ENCODE measurements at regions not wholly inside any gene's neighbourhood (a gene's known extent, or its start where the extent isn't known, plus 50 kb on each side); places are given as distances from the start of the nearest gene placed in this dataset.

DNA sequence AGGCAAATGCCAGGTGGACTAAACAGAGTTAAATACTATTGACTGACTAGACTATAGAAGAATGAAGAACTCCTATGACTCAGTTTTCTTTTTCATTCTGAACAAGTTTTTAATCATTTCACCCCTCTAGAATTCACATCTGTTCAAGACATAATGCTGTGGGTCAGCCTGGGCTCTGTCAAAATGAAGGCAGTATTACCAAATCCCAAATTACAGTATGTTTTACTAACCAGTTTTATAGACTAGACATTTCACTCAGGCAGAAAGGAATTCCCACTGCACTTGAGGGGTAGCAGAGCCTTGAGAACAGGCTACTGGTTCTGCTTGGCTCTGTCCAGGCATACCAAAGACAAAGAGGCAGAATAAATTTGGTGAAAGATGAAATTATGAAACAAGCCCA, 511.7 kb downstream of the EPHA4 start (continued):
- TF ChIP-seq ZNF407 (CRISPR knock-in tag; IDR thresholded peaks at IDR 0.05; ENCODE audit: not compliant biosample characterization) (no peak), REPIN1 (CRISPR knock-in tag; IDR thresholded peaks at IDR 0.05; ENCODE audit: borderline replicate concordance, low read depth) (no peak), DRAP1 (CRISPR knock-in tag; IDR thresholded peaks at IDR 0.05) (no peak), RARG (CRISPR knock-in tag; IDR thresholded peaks at IDR 0.05; ENCODE audit: low read depth) (no peak), ZNF280D (CRISPR knock-in tag; IDR thresholded peaks at IDR 0.05) (no peak), NPAS2 (CRISPR knock-in tag; IDR thresholded peaks at IDR 0.05; ENCODE audit: borderline replicate concordance) (no peak), HDAC2 (CRISPR knock-in tag; IDR thresholded peaks at IDR 0.05) (no peak), FOXP1 (IDR thresholded peaks at IDR 0.05) (no peak), FOXP1 (CRISPR knock-in tag; IDR thresholded peaks at IDR 0.05) (no peak), ZBTB3 (CRISPR knock-in tag; IDR thresholded peaks at IDR 0.05; ENCODE audit: borderline replicate concordance, low read depth) (no peak)
- TF ChIP-seq, protein P1, sequence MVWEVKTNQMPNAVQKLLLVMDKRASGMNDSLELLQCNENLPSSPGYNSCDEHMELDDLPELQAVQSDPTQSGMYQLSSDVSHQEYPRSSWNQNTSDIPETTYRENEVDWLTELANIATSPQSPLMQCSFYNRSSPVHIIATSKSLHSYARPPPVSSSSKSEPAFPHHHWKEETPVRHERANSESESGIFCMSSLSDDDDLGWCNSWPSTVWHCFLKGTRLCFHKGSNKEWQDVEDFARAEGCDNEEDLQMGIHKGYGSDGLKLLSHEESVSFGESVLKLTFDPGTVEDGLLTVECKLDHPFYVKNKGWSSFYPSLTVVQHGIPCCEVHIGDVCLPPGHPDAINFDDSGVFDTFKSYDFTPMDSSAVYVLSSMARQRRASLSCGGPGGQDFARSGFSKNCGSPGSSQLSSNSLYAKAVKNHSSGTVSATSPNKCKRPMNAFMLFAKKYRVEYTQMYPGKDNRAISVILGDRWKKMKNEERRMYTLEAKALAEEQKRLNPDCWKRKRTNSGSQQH (CRISPR knock-in tag; IDR thresholded peaks at IDR 0.05; ENCODE audit: low read depth): no peak
